ENCODE measurements at regions not wholly inside any gene's neighbourhood (a gene's known extent, or its start where the extent isn't known, plus 50 kb on each side); places are given as distances from the start of the nearest gene placed in this dataset.
"Not testable (repeated sequence)": the region's sequence is repeated elsewhere in the genome, so short reads cannot be mapped to it uniquely, and the experiment has no call there.

DNA sequence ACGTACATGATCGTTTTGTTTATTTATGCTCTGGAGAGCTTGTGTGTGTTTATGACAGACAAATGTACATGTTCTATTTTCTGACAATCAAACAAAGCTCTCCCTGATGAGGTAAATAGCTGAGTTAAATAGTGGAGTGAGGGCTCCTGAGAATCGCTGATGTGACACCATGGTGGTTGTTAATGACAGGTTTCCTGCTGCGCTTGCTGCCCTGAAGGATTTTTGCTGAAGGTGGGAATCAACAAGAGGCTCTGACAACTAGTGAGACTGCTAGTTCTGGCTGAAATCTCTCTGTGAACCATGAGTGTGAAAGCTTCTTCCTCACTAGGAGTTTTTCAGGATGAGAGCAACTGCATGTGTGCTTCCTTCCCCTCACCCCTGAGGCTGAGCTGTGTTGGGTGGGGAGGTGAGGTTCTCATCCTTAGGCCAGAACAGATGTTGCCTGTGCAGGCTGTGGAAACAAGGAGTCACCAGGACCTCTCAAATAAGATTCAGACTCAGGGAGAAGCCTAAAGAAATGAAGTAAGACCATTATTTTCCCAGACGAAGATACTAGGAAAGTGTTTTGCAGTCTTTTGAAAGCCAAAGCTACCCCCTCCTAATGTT is 173.4 kb upstream of the JADE1 start:
- Histone ChIP-seq H3K27ac (no peak overlapping the region), H3K27me3 (no peaks in the 10 kb centered on the region), H3K4me1 (peaks cover 12% of the 10 kb centered on the region), H3K36me3 (no peaks in the 10 kb centered on the region), H3K4me3 (no peak overlapping the region), H3K9me3 (no peaks in the 10 kb centered on the region)
- no peak for TF ChIP-seq POLR2A (IDR thresholded peaks at IDR 0.05)
- TF ChIP-seq, protein P1, sequence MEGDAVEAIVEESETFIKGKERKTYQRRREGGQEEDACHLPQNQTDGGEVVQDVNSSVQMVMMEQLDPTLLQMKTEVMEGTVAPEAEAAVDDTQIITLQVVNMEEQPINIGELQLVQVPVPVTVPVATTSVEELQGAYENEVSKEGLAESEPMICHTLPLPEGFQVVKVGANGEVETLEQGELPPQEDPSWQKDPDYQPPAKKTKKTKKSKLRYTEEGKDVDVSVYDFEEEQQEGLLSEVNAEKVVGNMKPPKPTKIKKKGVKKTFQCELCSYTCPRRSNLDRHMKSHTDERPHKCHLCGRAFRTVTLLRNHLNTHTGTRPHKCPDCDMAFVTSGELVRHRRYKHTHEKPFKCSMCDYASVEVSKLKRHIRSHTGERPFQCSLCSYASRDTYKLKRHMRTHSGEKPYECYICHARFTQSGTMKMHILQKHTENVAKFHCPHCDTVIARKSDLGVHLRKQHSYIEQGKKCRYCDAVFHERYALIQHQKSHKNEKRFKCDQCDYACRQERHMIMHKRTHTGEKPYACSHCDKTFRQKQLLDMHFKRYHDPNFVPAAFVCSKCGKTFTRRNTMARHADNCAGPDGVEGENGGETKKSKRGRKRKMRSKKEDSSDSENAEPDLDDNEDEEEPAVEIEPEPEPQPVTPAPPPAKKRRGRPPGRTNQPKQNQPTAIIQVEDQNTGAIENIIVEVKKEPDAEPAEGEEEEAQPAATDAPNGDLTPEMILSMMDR (IDR thresholded peaks at IDR 0.05): no peak
- no peak for TF ChIP-seq EP300 (IDR thresholded peaks at IDR 0.05)
- TF ChIP-seq POLR2AphosphoS5 (IDR thresholded peaks at IDR 0.05): no peak
- no peak for DNase-seq (ENCODE audit: low spot score in 2 of 2)
- 69% methylated on average over 5 of the region's 5 CpGs for WGBS

- no peak for DNase-seq (ENCODE audit: low spot score in 2 of 2)
- no peak overlapping the region for H3K27ac ChIP-seq
- H3K36me3 ChIP-seq: no peaks in the 10 kb centered on the region
- peaks cover 12% of the 10 kb centered on the region for H3K4me1 ChIP-seq
- TF ChIP-seq POLR2AphosphoS5 (IDR thresholded peaks at IDR 0.05) (no peak), EP300 (IDR thresholded peaks at IDR 0.05) (no peak), POLR2A (IDR thresholded peaks at IDR 0.05) (no peak)
- TF ChIP-seq, protein P1 (IDR thresholded peaks at IDR 0.05): no peak
- H3K9me3 ChIP-seq: no peaks in the 10 kb centered on the region
- H3K4me3 ChIP-seq: no peak overlapping the region
- WGBS: 85% methylated on average over 19 of the region's 19 CpGs
- no peaks in the 10 kb centered on the region for H3K27me3 ChIP-seq
Observed at GRCh38 chr4:128635141-128635954, 174.2 kb upstream of the JADE1 start.

DNA sequence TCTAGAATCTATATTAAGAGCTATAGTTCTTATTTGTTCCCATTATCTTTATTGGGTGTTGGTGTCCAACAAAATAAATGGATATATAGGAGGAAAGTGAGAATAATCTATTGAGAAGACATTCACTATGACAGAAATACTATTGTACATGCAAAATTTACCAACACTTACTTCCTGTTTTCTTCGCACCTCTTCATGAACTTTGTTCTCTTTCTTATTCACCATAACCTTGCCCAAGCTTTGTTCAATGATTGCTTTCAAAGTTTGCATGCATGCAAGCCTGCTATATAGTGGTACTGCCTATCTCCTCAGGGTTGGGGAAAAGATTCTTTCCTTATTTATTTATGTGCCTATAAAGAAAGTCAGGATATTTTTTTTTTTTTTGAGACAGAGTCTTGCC is 176.4 kb upstream of the JADE1 start:
- Histone ChIP-seq H3K9me3 (no peaks in the 10 kb centered on the region), H3K27ac (no peak overlapping the region), H3K4me1 (no peaks in the 10 kb centered on the region), H3K36me3 (no peaks in the 10 kb centered on the region), H3K4me3 (no peak overlapping the region), H3K27me3 (no peaks in the 10 kb centered on the region)
- TF ChIP-seq POLR2AphosphoS5 (IDR thresholded peaks at IDR 0.05) (no peak), EP300 (IDR thresholded peaks at IDR 0.05) (no peak)
- TF ChIP-seq, protein P1 (IDR thresholded peaks at IDR 0.05): no peak
- DNase-seq (ENCODE audit: low spot score in 2 of 2): no peak
- WGBS: 92% methylated on average over 1 of the region's 1 CpG

DNA sequence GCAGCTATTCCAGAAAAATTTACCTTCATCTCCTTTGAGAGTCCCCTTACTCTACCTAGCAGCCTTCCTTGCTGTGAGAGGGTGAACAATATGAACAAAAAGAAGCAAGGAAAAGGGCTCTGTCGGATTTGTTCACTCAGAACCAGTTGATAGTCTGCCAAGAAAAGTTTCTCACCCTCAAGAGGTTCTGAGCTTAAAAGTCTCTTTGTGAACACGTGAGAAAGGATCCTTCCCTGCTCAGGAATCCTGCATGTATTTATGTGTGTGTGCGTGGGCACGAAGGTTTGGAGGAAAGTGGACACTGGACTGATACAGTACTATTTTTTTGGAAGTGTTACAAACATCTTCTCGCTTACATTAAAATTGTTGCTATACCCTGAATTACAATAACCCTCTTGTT is 178.6 kb upstream of the JADE1 start:
- TF ChIP-seq, protein P1 (IDR thresholded peaks at IDR 0.05): no peak
- TF ChIP-seq POLR2AphosphoS5 (IDR thresholded peaks at IDR 0.05): no peak
- no peak for TF ChIP-seq POLR2A (IDR thresholded peaks at IDR 0.05)
- TF ChIP-seq EP300 (IDR thresholded peaks at IDR 0.05): no peak
- Histone ChIP-seq H3K36me3 (no peaks in the 10 kb centered on the region), H3K9me3 (no peaks in the 10 kb centered on the region), H3K27ac (no peak overlapping the region), H3K4me3 (no peak overlapping the region), H3K27me3 (no peaks in the 10 kb centered on the region), H3K4me1 (no peaks in the 10 kb centered on the region)
- DNase-seq (ENCODE audit: low spot score in 2 of 2): no peak
- 51% methylated on average over 5 of the region's 5 CpGs for WGBS

- 78% methylated on average over 4 of the region's 4 CpGs for WGBS
- H3K4me1 ChIP-seq: no peaks in the 10 kb centered on the region
Observed at GRCh38 chr4:128623508-128624215, 185.8 kb upstream of the JADE1 start.

DNA sequence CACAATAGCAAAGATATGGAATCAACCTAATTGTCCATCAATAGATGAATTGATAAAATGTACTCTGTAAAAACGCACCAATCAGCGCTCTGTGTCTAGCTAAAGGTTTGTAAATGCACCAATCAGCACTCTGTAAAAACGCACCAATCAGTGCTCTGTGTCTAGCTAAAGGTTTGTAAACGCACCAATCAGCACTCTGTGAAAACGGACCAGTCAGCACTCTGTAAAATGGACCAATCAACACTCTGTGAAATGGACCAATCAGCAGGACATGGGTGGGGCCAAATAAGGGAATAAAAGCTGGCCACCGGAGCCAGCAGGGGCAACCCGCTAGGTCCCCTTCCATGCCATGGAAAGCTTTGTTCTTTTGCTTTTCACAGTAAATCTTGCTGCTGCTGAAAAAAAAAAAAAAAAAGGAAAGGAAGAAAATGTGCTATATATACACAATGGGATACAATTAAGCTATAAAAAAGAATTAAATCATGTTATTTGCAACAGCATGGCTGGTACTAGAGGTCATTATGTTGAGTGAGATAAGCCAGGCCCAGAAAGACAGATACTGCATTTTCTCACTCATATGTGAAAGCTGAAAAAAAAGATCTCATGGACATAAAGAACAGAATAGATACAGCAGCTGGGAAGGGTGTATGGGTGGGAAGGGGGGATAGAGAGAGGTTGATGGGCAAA is 189.1 kb upstream of the JADE1 start:
- H3K9me3 ChIP-seq; H3K36me3 ChIP-seq; H3K4me1 ChIP-seq; DNase-seq (ENCODE audit: low spot score in 2 of 2); H3K4me3 ChIP-seq; H3K27ac ChIP-seq; H3K27me3 ChIP-seq: not testable (repeated sequence)
- WGBS: 78% methylated on average over 7 of the region's 7 CpGs

More at GRCh38 chr4:128623508-128624215, 185.8 kb upstream of the JADE1 start:
- H3K27ac ChIP-seq: no peak overlapping the region
- H3K9me3 ChIP-seq: no peaks in the 10 kb centered on the region
- no peaks in the 10 kb centered on the region for H3K36me3 ChIP-seq
- H3K4me3 ChIP-seq: no peak overlapping the region
- no peak for DNase-seq (ENCODE audit: low spot score in 2 of 2)
- TF ChIP-seq, protein P1 (IDR thresholded peaks at IDR 0.05): no peak
- TF ChIP-seq POLR2A (IDR thresholded peaks at IDR 0.05): no peak
- no peak for TF ChIP-seq EP300 (IDR thresholded peaks at IDR 0.05)
- TF ChIP-seq POLR2AphosphoS5 (IDR thresholded peaks at IDR 0.05): no peak
- H3K27me3 ChIP-seq: no peaks in the 10 kb centered on the region

Measured in suprapubic skin (tissue), 4 donors.